ENCODE measurements at regions not wholly inside any gene's neighbourhood (a gene's known extent, or its start where the extent isn't known, plus 50 kb on each side); places are given as distances from the start of the nearest gene placed in this dataset.

GRCh38 chrX:118178450-118178849, 61.8 kb upstream of the KLHL13 start:
- TF ChIP-seq EZH2 (IDR thresholded peaks at IDR 0.05; ENCODE audit: borderline replicate concordance, insufficient read depth, low read depth, low read length, poor library complexity, severe bottlenecking) (no peak), CTCF (IDR thresholded peaks at IDR 0.05) (no peak)
- intact Hi-C loops (cut with micrococcal nuclease): no loop called here
- Histone ChIP-seq H3K9me3 (ENCODE audit: control extremely low read depth in 1 of 3, control insufficient read depth in 2 of 3, insufficient read depth in 1 of 3, low read length in 2 of 3) (no peaks in the 10 kb centered on the region), H4K20me1 (ENCODE audit: control insufficient read depth, insufficient read depth, low read length, poor library complexity, severe bottlenecking) (no peaks in the 10 kb centered on the region), H3K4me3 (ENCODE audit: control extremely low read depth in 1 of 5, extremely low read depth in 1 of 5, insufficient read depth in 1 of 5, low read depth in 2 of 5, low read length in 4 of 5) (no peak overlapping the region), H2AFZ (ENCODE audit: insufficient read depth, low read depth, low read length, poor library complexity, severe bottlenecking) (no peak overlapping the region), H3K9ac (ENCODE audit: low read length) (no peak overlapping the region), H3K36me3 (replicated peaks in 1 of 2; ENCODE audit: control extremely low read depth in 1 of 2, control insufficient read depth in 1 of 2, extremely low read depth in 1 of 2, insufficient read depth in 2 of 2, low read length in 1 of 2) (no peaks in the 10 kb centered on the region), H3K79me2 (ENCODE audit: control insufficient read depth, insufficient read depth, low read length) (no peaks in the 10 kb centered on the region), H3K27me3 (replicated peaks in 1 of 4; ENCODE audit: control extremely low read depth in 1 of 4, control insufficient read depth in 3 of 4, insufficient read depth in 4 of 4, low read length in 3 of 4) (no peaks in the 10 kb centered on the region), H3K4me1 (ENCODE audit: control insufficient read depth in 2 of 2, insufficient read depth in 2 of 2, low read length in 2 of 2) (no peaks in the 10 kb centered on the region), H3K4me2 (replicated peaks; ENCODE audit: low read depth, low read length, poor library complexity, severe bottlenecking) (no peak overlapping the region), H3K27ac (ENCODE audit: low read length in 2 of 2) (no peak overlapping the region)
- ChIA-PET POLR2A (no interaction called here), CTCF (no interaction called here)
- Mint-ChIP-seq H3K27ac (no peak overlapping the region), H3K4me3 (no peak overlapping the region), H3K4me1 (no peaks in the 10 kb centered on the region), H3K9me3 (ENCODE audit: insufficient read depth) (no peaks in the 10 kb centered on the region), H3K27me3 (no peaks in the 10 kb centered on the region)
- 100% methylated on average over 1 of the region's 7 CpGs for WGBS (ENCODE audit: insufficient coverage)
- ATAC-seq (ENCODE audit: low read depth): no peak
- no peak for DNase-seq

- H3K36me3 ChIP-seq (replicated peaks in 1 of 2; ENCODE audit: control extremely low read depth in 1 of 2, control insufficient read depth in 1 of 2, extremely low read depth in 1 of 2, insufficient read depth in 2 of 2, low read length in 1 of 2): no peaks in the 10 kb centered on the region
- 100% methylated on average over 2 of the region's 3 CpGs for WGBS (ENCODE audit: insufficient coverage)
- no peak overlapping the region for H3K4me3 ChIP-seq (ENCODE audit: control extremely low read depth in 1 of 5, extremely low read depth in 1 of 5, insufficient read depth in 1 of 5, low read depth in 2 of 5, low read length in 4 of 5)
- no peak overlapping the region for H2AFZ ChIP-seq (ENCODE audit: insufficient read depth, low read depth, low read length, poor library complexity, severe bottlenecking)
- H3K4me2 ChIP-seq (replicated peaks; ENCODE audit: low read depth, low read length, poor library complexity, severe bottlenecking): no peak overlapping the region
- ChIA-PET CTCF (no interaction called here), POLR2A (no interaction called here)
- H3K4me1 ChIP-seq (ENCODE audit: control insufficient read depth in 2 of 2, insufficient read depth in 2 of 2, low read length in 2 of 2): no peaks in the 10 kb centered on the region
- intact Hi-C loops (cut with micrococcal nuclease): no loop called here
- H3K4me1 Mint-ChIP-seq: no peaks in the 10 kb centered on the region
- no peaks in the 10 kb centered on the region for H3K79me2 ChIP-seq (ENCODE audit: control insufficient read depth, insufficient read depth, low read length)
- ATAC-seq (ENCODE audit: low read depth) (no peak), DNase-seq (no peak)
- TF ChIP-seq EZH2 (IDR thresholded peaks at IDR 0.05; ENCODE audit: borderline replicate concordance, insufficient read depth, low read depth, low read length, poor library complexity, severe bottlenecking): no peak
- no peak for TF ChIP-seq CTCF (IDR thresholded peaks at IDR 0.05)
- no peaks in the 10 kb centered on the region for H3K27me3 ChIP-seq (replicated peaks in 1 of 4; ENCODE audit: control extremely low read depth in 1 of 4, control insufficient read depth in 3 of 4, insufficient read depth in 4 of 4, low read length in 3 of 4)
- H3K4me3 Mint-ChIP-seq: no peak overlapping the region
- no peak overlapping the region for H3K27ac ChIP-seq (ENCODE audit: low read length in 2 of 2)
- H4K20me1 ChIP-seq (ENCODE audit: control insufficient read depth, insufficient read depth, low read length, poor library complexity, severe bottlenecking): no peaks in the 10 kb centered on the region
- H3K27ac Mint-ChIP-seq: no peak overlapping the region
- H3K27me3 Mint-ChIP-seq: no peaks in the 10 kb centered on the region
- H3K9me3 ChIP-seq (ENCODE audit: control extremely low read depth in 1 of 3, control insufficient read depth in 2 of 3, insufficient read depth in 1 of 3, low read length in 2 of 3): no peaks in the 10 kb centered on the region
- H3K9ac ChIP-seq (ENCODE audit: low read length): no peak overlapping the region
- H3K9me3 Mint-ChIP-seq (ENCODE audit: insufficient read depth): no peaks in the 10 kb centered on the region
Observed at GRCh38 chrX:118179161-118179560, 62.6 kb upstream of the KLHL13 start.

Measured in B cell (primary cell).